ENCODE measurements at regions not wholly inside any gene's neighbourhood (a gene's known extent, or its start where the extent isn't known, plus 50 kb on each side); places are given as distances from the start of the nearest gene placed in this dataset.

GRCh38 chr5:7016999-7017747 is 303.9 kb downstream of the TENT4A start:
- no peak for DNase-seq (ENCODE audit: low spot score)

- DNase-seq (ENCODE audit: low spot score): no peak
These were observed 305.0 kb downstream of the TENT4A start for GRCh38 chr5:7018198-7018597.

GRCh38 chr5:7018601-7019000 is 305.4 kb downstream of the TENT4A start:
- no peak for DNase-seq (ENCODE audit: low spot score)

GRCh38 chr5:7036192-7036835 is 323.1 kb downstream of the TENT4A start:
- DNase-seq (ENCODE audit: low spot score): no peak

DNA sequence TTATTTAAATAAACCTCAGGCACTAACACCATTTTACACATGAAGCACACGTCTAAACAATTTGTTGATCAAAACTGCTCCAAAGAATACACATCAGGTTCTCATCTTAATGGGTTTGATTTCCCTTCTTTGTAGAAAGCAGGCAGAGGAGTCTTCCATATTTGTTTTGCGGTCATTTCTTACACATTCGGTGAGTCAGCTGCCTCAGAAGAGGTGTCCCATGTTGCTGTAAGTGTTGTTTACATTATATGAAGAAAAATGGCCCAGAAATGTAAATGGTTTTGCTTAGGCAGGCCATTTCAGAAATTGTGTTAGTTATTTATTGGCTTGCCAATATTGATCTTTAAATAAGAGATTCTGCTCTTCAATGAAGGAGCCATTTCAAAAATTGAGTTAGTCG is 325.8 kb downstream of the TENT4A start:
- DNase-seq (ENCODE audit: low spot score): no peak

DNA sequence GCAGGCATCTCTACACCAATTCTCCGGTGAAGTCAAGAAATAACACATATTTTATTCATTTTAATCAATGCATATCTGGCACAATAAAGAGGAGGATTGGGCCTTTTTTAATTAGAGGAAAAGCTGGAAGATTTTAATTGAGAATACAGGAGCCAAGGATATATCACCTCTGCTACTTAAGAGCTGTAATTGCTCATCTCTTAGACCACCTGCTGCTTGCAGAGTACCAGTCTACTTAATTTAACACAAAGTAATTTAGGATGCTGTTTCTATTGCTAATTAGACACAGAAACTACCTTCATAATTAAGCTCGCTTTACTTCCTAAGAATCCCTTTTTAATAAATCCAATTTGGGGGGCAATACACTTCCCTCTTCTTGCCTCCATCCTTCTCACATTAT is 326.9 kb downstream of the TENT4A start:
- no peak for DNase-seq (ENCODE audit: low spot score)

DNA sequence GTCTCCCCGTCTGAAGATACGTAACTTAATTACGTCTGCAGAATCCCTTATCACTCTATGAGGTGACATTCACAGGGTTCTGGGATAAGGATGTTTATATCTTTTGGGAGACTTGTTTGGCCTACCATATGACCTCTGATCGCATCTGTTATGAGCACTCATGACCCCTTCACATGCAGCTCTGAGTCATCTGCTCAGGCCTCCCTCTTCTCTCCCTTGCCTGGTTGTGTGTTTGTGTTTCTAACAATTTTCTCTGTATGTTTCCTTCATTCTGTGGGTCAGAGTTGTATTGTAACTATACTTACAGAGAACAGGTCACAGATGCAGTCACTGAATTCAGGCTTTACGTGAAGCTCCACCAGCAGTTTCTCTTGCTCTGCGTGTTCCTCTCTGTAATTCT is 330.6 kb downstream of the TENT4A start:
- no peak for DNase-seq (ENCODE audit: low spot score)

DNA sequence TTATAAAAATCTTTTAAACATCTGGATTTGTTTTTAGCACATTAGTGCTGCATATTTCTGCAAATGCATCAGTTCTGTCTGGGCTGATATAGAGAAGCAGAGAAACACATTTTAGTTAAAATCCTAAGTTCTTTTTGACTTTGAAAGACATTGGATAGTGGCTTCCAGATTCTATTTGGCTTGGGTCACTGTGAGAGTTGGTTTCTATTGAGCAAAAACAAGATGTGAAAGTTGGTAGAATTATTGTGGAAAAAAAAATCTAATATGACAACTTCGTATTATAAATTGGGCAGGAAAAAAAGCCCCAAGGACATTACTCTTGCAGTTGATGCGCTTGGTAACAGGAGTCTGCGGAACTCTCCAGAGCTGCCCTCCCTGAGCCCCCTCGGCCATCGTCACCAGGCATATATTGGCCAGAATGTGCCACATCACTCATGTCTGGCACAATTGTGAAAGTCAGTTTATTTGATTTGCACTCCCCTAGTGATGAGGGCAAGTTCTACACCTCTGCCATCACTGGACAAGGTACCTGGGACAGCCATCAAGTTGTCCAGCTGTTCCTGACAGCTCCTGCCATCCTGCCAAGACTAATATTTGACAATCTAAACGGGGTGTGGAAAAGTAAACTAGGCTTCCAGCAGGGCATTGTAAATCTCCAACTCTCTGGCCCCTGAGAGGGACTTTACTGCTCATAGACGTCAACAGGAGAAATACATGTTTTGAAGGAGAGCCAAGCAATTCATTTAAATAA is 334.5 kb downstream of the TENT4A start:
- DNase-seq (ENCODE audit: low spot score): no peak

GRCh38 chr5:7050986-7051385 is 337.8 kb downstream of the TENT4A start:
- no peak for DNase-seq (ENCODE audit: low spot score)

DNA sequence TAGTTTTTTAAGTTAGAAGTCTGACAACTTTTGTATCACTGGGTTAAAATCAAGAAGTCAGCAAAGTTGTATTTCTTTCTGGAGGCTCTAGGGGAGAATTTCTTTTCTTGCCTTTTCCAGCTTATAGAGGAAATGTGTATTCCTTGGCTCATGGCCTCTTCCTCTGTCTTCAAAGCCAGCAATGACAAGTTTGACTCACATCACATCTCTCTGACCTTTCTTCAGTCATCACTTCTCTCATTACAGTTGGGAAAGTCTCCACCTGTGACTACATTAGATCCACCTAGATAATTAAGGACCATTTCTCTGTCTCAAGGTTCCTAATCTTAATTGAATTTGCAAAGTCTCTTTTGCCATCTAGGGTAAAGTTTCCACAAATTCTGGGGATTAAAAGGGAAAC is 339.9 kb downstream of the TENT4A start:
- no peak for DNase-seq (ENCODE audit: low spot score)

DNA sequence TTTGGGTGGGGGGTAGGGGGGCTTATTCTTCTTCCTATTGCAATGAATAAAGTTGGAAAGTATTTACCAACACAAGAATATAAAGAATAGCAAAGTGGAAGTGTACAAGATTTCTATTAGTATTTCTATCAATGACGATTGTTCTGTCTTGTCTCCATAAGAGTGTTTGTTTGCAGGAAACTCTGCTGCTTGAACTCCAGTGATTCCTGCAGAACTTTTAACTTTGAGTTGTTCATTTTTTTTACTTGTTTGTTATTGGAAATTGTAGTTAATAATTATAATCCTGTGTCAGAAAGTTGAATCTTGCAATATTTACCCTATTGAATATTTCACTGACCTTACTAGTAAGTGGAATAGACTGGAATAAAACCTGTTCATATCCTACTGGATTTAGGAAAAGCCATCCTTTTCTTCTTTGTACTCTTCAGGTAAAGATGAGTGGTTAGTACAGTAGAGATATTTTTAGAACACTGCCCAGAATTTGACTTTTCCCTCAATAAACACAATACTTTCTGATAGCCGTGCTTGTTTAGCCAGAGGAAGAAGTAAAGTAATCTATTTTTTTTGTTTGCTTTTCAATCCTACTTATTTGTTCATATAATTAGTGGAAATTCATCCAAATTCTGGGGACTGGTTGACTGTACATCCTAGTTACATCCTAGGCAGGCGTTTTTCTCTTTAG is 340.4 kb downstream of the TENT4A start:
- no peak for DNase-seq (ENCODE audit: low spot score)

DNA sequence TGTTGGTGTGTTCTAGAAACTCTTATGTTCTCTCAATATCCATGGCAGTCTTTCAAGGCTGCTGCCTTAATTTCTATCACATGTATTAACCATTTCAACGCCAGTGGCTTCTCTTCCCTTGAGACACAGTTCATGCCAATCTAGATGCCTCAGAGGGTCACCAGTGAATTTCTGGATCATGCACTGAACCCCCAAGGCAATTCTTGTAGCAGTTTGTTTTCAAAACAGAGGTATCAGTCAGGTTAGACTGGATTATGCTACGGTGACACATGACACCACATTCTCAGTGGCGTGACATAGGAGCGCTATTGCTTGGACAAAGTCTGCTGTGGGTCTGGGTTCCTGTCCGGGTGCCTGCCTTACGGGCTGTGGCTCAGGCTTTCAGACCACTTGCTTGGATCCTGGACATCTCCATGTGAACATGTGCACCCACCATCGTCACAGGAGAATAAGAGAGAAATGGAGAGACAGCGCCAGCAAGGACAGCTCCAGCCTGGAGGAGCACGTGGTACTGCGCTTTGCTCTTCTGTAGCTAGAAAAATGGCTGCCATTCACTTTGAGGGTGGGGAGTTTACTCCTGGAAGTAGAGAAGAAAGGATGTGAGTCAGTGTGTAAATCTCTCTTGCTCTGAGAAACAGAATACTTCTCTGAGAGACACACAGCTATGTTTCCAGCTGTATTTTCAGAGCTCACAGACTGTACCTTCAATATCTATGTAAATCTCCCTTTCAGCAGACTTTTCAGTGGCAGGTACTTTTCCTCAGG is 329.3 kb upstream of the ADCY2 start:
- DNase-seq (ENCODE audit: low spot score): no peak

DNA sequence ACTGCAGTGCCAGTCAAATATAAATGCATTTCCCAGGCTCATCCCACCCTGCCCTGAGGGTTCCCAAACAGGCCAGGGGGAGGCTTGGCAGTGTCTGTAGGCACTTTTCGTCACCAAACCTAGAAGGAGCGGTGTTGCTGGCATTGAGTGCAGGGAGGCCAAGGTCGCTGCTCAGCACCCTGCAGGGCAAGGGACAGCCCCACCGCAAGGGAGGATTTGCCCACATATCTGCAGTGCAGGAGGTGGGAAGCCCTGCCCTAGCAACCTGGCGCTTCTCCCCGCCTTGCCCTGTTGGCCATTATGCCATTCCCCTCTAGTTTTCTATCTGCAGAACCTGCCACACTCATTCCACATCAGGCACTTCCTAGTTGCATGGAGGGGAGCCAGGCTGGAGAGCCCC is 327.8 kb upstream of the ADCY2 start:
- DNase-seq (ENCODE audit: low spot score): no peak

GRCh38 chr5:7068899-7069298 is 327.0 kb upstream of the ADCY2 start:
- DNase-seq (ENCODE audit: low spot score): no peak

- no peak for DNase-seq (ENCODE audit: low spot score)
These were observed 323.8 kb upstream of the ADCY2 start for GRCh38 chr5:7072188-7072587.

- no peak for DNase-seq (ENCODE audit: low spot score)
These were observed 322.3 kb upstream of the ADCY2 start for GRCh38 chr5:7073666-7074065.

DNA sequence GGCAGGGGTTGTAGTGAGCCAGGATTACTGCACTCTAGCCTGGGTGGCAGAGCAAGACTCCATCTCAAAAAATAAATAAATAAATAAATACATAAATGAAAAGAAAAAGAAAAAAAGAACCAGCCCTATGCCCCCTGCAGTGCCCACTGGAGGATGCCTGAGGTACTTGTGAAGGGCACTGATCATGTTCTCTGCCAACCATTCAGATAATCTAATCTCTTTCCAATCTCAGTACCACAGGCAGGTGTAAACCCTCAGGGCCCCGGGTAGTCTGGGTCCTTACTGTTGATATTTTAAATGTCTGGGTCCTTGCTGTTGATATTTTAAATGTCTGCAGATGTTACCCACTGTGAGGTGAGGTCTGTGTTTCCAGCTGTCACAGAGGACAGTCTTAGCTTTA is 321.8 kb upstream of the ADCY2 start:
- DNase-seq (ENCODE audit: low spot score): no peak

DNA sequence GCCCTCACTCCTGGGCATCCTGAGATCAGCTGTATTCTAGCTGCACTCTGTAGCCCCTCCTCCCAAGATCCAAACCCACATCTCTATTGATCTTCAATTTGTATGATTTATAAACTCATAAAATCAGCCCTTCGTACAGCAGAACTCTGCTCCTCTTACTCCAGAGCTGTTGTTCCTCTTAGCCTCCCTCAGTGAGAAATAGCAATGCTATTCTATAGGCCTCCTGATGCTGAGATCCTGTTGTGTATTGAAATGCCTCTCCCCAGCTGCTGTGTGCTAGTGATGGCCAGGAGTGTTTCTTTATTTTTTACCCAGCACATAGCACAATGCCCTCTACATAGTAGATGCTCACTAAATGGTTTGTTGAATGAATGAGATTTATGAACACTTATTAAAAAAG is 320.5 kb upstream of the ADCY2 start:
- no peak for DNase-seq (ENCODE audit: low spot score)

DNA sequence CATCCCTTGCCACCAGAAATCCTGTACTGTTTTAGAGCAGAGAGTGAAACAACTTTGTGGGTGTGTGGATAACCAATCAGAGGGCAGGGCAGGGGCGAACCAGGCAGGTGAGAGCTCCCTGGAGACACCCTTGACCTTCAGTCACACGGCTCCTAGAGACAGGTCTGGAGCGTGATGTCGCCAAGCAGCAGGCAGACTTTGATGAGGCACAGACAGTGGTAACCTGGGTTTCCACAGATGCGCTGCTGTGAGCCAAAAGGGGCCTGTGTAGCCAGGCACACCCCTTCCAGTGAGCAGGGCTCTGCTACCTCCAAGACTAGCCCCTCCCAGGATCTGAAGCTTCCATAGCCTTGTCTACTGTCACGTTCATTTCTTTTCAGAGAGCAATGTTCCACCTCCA is 317.8 kb upstream of the ADCY2 start:
- no peak for DNase-seq (ENCODE audit: low spot score)

DNA sequence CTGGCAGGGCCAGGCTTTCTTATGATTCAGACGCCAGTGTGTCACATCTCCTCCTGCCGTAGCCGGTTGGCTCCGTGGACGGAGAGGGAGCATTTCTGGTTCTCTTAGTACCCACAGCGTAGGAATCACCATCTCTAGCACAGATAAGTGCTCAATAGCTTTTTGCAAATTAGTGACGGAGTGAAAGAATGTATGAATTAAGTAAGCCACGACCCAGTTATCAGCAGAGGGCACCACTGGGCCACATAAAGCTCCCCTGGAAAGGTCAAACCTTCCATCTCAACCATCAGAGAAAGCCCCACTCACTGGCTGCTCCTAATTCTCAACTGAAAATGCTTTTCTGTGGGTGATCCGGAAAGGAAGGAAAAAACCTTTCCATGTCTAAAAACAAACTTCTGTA is 317.0 kb upstream of the ADCY2 start:
- no peak for DNase-seq (ENCODE audit: low spot score)

DNA sequence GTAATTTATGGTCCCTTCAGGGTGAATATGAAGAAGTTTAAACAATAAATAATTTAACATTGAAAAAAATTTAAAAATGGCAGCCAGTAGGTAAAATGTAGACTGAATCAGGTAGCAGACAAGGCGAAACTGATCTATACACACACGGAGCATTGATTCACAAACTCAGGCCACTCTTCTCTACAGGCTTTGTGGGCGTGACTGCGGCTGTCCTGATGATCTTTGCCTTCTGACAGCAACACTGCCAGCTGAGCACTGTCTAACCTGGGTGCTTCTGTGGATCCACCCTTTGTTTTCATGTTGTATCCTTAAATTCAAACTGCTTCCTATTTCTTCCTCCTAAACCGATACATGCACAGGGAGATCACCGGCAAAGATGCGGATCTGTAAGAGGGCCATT is 315.4 kb upstream of the ADCY2 start:
- no peak for DNase-seq (ENCODE audit: low spot score)

GRCh38 chr5:7087719-7088297 is 308.1 kb upstream of the ADCY2 start:
- no peak for DNase-seq (ENCODE audit: low spot score)

Data from CD4-positive, alpha-beta T cell treated with Interleukin-15 for 4 hours (primary cell).